Activated T-helper 1 cell treated with Interleukin-2 at 50 U/mL for 16 hours (primary cell): ENCODE measurements at regions not wholly inside any gene's neighbourhood (a gene's known extent, or its start where the extent isn't known, plus 50 kb on each side); places are given as distances from the start of the nearest gene placed in this dataset.
"Not testable (repeated sequence)": the region's sequence is repeated elsewhere in the genome, so short reads cannot be mapped to it uniquely, and the experiment has no call there.

Experiments
- DNase-seq: peaks from one replicate; pipeline ENCODE4 v3.0.0-alpha.2; 2020; ENCODE audit warnings: low read depth

DNA sequence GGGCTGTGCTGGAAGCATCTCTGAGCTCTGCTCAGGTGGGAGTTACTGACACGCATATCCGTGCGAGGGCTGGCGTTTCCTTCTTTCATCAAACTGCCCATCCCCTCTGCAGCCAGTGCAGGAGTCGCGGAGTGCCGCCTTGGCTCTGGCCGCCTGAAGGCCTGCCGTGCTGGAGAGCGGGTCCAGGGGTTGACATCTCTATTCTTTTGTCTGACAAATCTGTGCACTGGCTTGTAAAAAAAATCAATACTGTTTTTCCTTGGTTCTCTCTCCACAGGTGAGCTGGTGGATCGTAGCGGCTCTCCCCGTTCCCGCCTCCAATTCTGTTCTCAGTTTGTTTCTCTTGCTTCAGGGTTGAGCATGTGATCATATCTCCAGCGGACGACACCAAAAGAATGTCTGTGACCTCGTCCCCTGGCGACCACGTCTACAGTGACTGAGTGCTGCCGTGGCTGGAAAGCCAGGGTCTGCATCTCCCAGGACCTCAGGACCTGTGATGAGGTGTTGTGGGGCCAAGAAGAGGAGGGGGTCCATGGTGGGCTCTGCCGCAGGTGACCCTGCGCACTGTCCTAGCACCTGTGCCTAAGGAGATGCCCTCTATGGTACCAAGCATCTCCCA lies 214.3 kb upstream of the IRX4 start:
- no peak for DNase-seq

DNA sequence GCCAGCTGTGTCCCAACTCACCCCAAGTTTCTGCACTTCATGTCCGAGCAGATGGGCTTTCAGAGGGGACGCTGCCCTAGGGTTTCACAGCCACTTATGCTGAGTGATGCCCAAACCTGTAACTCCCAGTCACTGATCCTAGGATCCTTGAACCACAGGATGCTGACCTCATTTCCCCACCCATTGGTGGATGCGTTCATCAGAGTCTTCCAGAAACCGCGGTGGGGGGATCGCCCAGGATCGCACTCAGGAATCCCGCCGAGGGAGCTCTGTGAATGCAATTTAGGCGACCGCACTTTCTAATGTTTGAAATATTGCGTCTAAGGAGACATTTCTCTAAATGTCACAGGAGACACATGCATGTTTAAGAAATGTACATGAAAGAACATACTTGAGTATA lies 212.3 kb upstream of the IRX4 start:
- no peak for DNase-seq

DNA sequence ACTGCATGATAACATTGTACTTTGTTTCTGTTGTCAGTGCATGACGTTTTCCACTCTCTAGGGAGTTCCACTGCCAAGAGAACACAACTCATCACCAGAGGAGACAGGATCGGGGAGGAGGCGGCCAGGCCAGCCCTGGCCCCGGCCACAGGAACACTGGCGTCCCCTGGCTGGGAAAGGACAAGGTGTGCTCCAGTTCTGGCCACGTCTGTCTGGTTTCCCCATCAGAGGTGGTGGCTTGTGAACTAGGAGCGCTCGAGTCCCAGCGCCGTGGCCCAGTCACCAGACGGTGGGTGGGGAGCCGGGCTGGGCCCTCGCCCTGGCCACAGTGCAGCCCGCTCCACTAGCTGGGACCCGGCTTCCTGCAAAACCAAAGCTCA lies 211.9 kb upstream of the IRX4 start:
- no peak for DNase-seq

DNA sequence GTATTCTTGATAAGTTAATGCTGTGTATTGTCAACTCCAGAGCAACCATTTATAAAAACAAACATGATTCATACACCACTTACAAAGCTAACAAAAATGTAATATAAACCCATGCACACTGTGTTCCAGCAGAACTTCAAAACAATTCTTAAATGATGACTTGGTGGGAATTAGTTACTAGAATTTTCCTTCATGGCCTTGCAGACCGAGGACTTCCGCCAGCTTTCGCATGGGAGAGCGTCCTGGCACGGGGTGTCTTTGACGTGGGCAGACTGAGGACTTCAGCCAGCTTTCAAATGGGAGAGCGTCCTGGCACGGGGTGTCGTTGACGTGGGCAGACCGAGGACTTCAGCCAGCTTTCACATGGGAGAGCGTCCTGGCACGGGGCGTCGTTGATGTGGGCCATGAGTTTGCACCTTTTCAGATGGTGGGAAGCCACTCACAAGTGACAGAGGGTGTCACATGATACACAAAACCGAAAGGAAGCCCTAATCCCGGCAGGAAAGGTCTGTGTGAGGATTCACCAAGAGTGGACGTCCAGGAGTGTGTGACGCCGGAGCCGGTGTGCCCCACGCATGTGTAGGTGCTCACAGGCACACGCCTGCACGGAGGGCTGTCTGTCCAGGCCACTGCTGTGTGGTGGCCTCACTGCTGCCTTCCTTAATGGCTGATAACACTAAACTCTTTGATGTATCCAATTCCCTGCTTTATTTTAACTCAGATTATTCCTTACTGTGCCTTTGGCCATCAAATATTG lies 211.3 kb upstream of the IRX4 start:
- DNase-seq = no peak

DNA sequence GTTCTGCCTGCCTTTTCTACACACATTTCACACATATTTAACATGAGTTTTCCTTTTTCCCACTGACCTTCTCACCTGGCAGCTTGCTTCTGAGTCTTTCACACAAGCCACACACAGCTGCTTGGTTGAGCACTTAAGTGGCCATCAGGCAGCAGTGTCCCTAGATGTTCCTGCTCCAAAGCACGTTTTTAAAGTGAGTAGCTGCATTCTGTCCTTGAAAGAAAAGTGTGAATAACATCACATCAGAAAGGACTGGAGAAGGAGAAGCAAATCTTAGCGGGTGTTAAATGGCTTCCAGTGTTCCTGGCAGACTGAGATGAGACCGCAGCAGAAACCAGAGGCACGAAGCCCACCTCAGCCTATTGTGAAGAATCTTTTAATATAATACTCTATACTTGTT lies 209.2 kb upstream of the IRX4 start:
- no peak for DNase-seq

DNA sequence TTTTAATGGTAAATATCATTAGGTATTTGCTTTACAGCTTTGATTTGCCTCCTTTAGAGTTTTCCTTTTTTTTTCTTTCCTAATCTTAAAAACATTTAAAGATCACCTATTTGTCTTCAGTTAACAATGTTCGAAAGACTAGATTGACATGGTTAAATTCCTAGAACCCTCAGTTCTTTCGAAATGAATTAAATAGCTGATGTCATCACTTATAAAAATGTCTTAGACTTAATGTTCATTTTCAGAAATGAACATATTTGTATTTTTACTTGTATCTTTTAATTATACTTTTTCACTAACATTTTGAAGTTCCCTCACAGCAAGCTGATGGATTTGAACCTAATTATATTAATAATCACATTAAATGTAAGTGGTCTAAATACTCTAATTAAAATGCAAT lies 205.3 kb upstream of the IRX4 start:
- no peak for DNase-seq

DNA sequence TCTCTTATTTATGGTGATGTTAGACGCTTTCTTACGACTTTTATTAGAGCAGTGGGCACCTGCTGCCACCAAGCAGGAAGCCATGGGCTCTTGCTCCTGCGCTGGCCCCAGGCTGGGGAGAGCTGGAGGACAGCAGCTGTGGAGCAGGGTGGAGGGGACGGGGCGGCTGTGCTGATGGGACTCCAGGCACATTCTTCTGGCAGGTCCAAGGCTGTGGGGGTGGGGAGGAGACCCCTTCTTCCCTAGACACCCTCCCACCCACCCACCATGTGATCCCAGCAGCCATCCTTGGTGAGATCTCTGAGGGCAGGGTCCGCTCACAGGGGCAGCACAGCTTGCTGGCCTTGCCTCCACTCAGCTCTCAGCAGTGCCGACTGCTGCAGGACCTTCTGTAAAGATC lies 192.6 kb upstream of the IRX4 start:
- DNase-seq = no peak

DNA sequence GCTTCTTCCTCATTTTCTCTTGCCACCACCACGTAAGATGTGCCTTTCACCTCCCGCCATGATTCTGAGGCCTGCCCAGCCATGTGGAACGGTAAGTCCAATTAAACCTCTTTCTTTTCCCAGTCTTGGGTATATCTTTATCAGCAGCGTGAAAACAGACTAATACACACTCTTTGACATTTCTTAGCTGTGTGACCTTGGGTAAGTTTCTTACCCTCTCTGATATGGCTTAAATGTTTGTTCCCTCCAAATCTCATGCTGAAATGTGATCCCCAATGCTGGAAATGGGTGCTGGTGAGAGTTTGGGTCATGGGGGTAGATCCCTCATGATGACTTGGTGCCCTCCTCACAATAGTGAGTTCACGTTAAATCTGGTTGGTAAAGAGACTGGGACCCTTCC lies 188.8 kb upstream of the IRX4 start:
- no peak for DNase-seq

DNA sequence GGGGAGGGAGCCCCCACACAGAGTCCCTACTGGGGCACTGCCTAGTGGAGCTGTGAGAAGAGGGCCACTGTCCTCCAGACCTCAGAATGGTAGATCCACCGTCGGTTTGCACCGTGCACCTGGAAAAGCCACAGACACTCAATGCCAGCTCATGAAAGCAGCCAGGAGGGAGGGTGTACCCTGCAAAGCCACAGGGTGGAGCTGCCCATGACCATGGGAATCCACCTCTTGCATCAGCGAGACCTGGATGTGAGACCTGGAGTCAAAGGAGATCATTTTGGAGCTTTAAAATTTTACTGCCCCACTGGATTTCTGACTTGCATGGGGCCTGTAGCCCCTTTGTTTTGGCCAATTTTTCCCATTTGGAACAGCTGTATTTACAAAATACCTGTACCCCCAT lies 188.1 kb upstream of the IRX4 start:
- DNase-seq = not testable (repeated sequence)

DNA sequence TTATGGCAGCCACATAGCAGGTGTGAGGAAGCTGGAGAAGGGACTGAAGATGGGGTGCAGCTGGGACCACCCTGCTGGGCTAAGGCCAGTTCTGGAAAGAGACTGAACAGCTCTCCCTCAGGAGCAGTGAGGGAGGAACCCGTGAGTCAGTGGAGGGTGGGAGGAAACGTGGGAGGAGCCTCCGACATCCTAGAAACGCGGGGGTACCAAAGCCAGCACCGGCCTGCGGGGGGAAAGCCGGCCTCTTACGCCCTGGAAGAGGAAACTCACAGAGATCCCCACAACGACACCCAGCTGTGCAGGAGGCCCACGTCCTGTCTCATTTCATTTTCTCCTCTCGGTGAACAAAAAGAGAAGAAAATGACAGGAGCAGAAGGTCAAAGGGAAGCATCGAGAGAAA lies 185.8 kb upstream of the IRX4 start:
- DNase-seq = no peak

DNA sequence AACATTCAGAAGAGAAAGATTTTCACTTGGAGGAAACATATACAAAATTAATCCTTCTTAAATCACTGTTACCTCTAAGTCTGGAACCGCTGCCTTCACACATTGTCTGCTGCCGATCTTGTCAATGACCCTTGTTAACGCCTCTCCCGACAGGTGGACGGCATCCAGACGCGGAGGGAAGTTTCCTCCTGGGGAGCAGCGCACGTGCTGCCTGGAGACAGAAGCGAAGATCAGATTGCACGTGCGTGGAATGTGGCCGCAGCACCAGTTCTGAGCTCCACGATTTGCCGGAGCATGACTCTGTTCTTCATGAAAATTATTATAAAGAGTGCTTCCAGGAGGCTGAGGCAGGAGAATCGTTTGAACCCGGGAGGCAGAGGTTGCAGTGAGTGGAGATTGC lies 183.6 kb upstream of the IRX4 start:
- DNase-seq = no peak

DNA sequence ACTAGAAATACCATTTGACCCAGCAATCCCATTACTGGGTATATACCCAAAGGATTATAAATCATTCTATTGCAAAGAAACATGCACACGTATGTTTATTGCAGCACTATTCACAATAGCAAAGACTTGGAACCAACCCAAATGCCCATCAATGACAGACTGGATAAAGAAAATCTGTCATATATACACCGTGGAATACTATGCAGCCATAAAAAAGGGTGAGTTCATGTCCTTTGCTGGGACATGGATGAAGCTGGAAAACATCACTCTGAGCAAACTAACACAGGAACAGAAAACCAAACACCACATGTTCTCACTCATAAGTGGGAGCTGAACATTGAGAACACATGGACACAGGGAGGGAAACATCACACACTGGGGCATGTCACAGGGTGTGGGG lies 180.7 kb upstream of the IRX4 start:
- not testable (repeated sequence) for DNase-seq

DNA sequence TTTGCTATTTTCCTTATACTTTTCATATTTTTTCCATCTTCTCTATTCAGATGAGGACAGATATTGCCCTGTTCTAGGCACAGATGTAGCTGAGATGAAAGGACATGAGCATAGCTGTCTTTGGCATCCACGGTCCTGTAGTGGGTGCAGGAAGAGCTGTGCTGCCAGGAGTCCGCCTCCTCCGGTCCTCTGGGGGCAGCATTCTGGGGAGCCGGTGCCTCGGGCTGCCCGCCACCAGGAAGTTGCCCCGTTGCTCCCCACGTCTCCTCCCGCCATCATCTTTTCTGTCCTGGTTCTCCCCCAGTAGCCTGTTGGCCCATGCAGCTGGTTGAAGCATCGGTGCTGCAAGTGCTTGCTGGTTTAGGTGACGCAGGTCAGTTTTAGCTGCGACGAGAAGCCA lies 170.0 kb upstream of the IRX4 start:
- no peak for DNase-seq

DNA sequence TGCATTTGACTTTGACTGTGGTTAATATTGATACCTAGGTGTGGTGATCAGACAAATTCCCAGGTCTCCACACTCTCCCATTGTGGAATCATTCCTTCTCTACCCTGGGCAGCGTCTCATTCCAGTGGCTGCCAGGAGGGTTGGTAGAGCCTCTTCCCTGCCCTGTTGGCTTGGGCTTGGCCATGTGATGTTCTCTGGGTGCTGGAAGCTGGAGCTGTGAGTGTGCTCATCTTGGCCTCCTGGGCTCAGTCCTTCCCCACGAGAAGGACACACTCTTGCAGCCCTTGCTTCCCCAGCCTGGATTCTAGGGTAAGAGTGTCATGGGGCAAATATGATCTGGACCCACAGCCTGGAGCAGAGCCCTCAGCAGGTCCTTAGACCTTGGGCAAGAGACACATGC lies 167.2 kb upstream of the IRX4 start:
- DNase-seq = no peak

DNA sequence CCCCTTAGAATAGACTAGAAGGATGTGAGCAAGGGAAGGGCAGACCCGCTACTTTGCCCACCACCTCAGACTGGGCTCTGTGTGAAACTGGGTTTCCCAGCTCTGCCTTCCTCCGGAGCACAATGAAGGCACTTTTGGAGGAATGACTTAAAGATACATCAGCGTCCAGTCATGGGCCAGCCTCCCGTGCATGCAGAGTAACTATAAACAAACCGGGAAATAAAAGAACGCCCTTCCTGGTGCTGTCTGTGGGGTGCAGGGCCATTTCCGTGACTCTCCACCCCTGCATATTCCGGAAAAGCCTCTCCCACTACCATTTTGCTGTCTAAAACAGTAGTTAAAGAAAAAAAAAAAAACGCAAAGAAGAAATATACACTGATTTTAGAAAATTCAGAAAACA lies 165.9 kb upstream of the IRX4 start:
- DNase-seq = no peak

DNA sequence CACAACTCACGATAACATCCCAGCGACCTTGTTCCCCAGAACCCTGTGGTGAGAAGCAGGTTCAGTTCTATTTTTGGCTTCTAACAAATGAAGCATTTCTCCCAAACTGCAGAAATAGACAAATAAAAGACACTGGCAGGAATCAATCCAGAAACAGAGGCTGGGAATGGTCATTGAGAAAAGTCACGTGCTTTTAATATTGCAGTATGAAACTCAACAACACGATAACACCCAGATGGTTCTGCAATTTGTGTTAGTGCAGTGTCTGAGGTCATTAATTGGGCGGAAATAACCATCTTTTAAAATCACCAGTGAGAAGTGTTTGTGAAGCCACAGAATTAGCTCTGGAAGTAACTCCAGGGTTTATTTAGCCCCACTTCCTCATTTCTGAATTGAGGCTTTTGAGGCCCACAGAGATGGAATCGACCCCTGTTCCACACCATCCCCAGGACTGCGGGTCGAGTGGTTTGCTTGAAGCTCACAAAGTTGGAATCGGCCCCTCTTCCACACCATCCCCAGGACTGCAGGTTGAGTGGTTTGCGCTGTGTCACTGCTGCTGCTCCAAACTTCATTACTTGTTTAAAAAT lies 164.7 kb upstream of the IRX4 start:
- no peak for DNase-seq

DNA sequence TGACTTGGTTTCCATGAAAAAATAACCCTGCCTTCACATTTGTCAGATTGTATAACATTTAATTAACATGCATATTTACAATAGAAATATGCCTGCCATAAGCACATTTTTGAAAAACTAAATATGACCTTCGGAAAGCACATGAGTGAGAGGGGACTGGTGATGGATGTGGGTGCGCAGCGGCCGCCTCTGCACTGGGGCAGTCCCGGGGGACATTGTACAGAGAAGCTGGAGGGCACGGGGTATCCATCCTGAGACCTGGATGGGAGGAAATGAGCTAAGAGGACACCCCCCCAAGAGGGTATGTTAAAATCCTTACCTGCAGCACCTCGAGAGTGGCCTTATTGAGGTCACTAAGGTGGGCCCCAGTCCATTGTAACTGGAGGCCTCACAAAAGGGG lies 161.3 kb upstream of the IRX4 start:
- no peak for DNase-seq

DNA sequence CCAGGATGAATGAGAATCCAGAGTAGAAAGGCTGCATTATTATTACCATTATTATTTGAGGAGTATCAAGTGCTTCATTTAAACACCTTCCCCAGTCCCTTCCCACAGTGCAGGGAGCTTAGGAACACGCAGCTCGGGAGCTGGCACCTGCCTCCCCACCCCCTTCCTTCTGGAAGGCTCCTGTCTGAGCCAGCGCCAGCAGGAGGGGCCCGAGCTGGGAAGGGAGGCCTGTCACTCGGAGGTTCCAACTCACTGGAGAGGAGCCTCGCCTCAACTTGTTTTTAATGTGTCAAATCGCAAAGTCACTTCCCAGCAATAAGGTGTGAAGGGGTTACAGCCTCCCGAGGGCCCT lies 156.4 kb upstream of the IRX4 start:
- no peak for DNase-seq

DNA sequence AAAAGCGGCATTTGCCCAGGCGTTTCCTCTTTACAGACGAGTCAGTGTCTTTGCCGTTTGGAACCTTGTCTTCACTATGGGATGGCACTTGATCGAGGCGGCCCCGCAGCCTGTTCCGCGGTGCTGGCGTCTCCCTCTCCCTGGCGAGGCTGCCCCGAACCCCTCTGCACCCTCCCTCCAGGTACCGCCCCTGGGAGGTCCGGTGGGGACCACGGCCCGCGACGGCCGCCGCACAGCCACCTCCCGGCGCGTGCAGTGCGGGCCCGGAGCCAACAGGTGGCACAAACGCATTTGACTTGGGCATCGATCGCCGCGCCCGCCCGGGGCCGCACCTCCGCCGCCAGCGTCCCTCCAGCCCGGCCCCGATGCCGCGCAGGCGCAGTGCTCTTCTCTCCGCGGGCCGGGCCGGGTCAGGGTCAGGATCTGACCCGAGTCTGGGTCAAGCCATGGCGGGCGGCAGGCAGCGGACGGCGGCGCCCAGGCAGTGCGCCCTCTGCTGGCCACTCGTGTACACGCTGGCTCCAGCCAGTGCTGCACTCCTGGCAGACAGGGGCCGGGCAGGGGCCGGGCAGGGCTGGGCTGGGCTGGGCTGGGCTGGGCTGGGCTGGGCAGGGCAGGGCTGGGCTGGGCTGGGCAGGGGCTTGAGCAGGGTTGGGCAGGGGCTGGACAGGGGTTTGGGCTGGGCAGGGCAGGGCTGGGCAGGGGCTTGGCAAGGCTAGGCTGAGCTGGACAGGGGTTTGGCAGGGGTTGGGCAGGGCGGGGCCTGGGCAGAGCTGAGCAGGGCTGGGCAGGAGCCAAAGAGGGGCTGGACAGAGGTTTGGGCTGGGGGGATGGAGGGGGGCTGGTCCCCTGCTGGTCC lies 155.8 kb upstream of the IRX4 start:
- peak; percentile 26 for DNase-seq

DNA sequence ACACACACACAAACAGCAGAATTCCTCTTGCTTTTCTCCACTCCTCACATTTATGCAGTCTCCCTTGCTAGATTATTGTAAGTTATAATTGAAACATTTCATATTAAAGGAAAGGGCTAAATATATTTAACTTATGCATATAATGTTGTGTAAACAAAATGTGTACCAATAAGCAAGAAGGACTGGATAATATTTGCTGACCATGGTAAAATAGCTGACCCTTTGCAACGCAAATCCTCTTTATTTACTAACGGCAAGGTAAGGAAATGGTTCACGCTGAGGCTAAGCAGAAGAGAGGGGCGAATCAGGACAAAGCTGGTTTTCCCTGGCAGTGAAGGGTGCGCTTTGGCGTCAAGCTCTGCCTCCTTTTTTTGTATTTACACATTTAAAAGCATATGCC lies 154.2 kb upstream of the IRX4 start:
- DNase-seq = no peak

DNA sequence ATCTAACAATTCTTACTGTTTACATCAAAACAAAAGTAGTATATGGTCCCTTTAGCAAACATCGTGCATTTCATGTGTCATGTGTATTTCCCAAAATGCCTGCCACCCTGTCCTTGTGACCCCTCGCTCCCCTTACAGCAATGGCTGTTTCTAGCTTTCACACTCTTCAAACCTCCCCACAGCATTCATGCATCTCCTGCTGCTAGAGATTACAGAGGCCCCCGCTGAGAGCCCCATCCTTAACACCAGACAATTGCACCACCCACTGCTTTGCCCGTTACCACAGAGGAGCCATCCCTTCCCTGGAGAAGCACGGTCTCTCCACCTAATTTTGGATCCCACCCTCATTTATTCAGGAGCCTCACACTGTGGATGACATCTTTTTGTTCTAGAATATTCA lies 149.7 kb upstream of the IRX4 start:
- no peak for DNase-seq

DNA sequence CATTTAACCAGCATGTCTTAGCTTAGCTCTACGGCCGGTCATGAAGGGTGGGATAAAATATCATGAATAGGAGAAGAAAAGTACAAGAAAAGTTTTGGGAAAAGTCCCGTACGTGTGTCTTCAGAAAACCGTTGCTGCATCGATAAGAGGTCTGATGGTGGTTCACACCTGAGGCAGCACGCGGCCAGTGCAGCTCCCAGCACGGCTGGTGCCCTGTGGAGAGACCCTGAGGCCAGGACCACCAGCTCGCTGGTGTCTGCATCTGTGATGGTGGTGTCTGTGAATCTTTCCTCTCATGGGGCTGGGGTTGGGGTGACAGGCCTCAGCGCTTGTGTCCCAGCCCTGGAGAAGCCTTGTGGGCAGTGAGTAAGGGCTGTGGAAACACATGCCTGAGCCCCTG lies 148.9 kb upstream of the IRX4 start:
- no peak for DNase-seq

DNA sequence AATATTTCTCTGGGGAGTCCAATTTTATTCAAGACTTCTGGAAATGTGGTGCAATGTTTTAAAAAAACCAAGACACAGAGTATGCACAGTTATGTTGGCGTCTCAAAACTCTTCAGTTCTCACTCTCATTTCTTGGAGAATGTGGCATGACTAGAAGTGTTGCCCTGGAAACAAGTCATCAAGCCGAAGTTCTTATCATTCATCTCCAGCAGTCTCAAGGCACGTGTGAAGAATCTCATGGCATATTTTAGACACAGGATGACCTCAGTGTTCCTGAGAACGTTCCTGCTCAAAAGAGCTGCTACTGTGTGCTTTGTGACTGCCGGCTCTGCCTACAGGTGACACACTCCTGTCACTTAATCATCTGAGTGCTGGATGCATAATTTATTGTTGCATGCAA lies 147.4 kb upstream of the IRX4 start:
- no peak for DNase-seq
